K562 (cell line): ENCODE measurements at regions not wholly inside any gene's neighbourhood (a gene's known extent, or its start where the extent isn't known, plus 50 kb on each side); places are given as distances from the start of the nearest gene placed in this dataset.

ENCODE experiments used
- CGGBP1 ChIP-seq: fragments of 250-450 bp; sonication (Bioruptor Pico); IDR thresholded peaks from 2 replicates; pipeline ENCODE4 v1.9.0; 2021; ENCODE audit warnings: mild to moderate bottlenecking
- FOXP4 ChIP-seq: sonication (generic); formaldehyde crosslinking; IDR thresholded peaks from 2 replicates; pipeline ENCODE4 v1.8.0; 2022; ENCODE audit warnings: mild to moderate bottlenecking, missing genetic modification reagents, borderline replicate concordance
- HNRNPLL ChIP-seq: fragments of 200-400 bp; formaldehyde crosslinking; IDR thresholded peaks from 2 replicates; pipeline ENCODE4 v1.6.1; 2017; ENCODE audit warnings: low read length, low read depth, mild to moderate bottlenecking; ENCODE audit not compliant: poor library complexity, severe bottlenecking
- JUND ChIP-seq, 2 experiments: IDR thresholded peaks; 2 replicates in 1 of 2; 3 replicates in 1 of 2; pipeline ENCODE4 v1.6.1; 2011; ENCODE audit warnings: borderline replicate concordance in 2 of 2, low read depth in 2 of 2, low read length in 2 of 2, improper control_type of control experiment in 1 of 2, missing biosample characterization in 1 of 2, missing genetic modification characterization in 1 of 2, missing genetic modification reagents in 1 of 2
- POLR2A ChIP-seq: fragments of 450-650 bp; conservative IDR thresholded peaks from 2 replicates; pipeline ENCODE4 v1.6.1; 2016
- SP2 ChIP-seq: IDR thresholded peaks from 2 replicates; pipeline ENCODE4 v1.6.1; 2011; ENCODE audit warnings: mild to moderate bottlenecking, low read depth, low read length, moderate library complexity; ENCODE audit not compliant: poor library complexity, severe bottlenecking; ENCODE audit errors: extremely low read depth
- TCF7L2 ChIP-seq: fragments of 150-350 bp; IDR thresholded peaks from 2 replicates; pipeline ENCODE4 v1.6.1; 2016; ENCODE audit warnings: low read depth, mild to moderate bottlenecking, low read length, moderate library complexity
- USF2 ChIP-seq: sonication (generic); formaldehyde crosslinking; IDR thresholded peaks from 2 replicates; pipeline ENCODE4 v1.5.0; 2020; ENCODE audit warnings: missing genetic modification reagents
- ZNF143 ChIP-seq: sonication (generic); formaldehyde crosslinking; IDR thresholded peaks from 2 replicates; pipeline ENCODE4 v1.9.0; 2022; ENCODE audit warnings: mild to moderate bottlenecking, missing genetic modification reagents
- TF ChIP-seq, protein P1 (sequence below), 3 experiments: IDR thresholded peaks in 2 of 3; conservative IDR thresholded peaks in 1 of 3; 2 replicates each; pipeline ENCODE4 v1.5.1; 2011 to 2012; ENCODE audit warnings: low read length in 3 of 3, mild to moderate bottlenecking in 3 of 3, control low read depth in 2 of 3, improper control_type of control experiment in 1 of 3, inconsistent platforms in 1 of 3, low read depth in 1 of 3, mixed read lengths in 1 of 3, moderate library complexity in 1 of 3; ENCODE audit not compliant: insufficient read depth in 2 of 3

DNA sequence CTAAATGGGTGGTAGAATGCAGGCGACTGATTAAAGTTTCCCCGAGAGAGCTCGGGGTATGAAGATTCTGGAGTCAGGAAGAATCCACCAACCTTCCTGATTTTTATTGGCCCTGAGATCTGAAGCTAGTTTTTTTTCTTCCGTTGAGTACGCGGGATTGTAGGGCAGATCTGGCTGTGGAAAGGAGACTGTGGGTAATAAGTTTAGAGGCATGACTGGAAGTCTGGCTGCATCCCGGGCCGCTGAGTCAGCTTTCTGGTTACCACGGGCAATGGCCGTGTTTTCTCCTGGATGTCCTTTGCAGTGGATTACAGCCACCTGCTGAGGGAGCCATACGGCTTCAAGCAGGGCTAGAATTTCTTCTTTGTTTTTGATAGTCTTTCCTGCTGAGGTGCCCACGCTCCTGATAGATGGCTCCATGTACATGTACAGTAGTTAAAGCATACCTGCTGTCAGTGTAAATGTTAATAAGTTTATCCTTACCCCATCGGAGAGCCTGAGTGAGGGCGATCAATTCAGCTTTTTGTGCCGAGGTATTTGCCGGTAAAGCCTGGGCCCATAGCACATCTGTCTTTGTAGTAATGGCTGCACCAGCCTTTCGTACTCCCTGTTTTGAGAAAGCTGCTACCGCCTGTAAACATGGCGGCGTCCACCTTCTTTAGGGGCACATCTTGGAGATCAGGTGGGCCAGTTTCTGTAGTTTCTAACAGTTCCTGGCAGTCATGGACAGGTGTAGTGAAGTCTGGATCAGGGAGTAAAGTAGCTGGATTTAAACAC is 154.0 kb downstream of the TRIM27 start:
- TF ChIP-seq CGGBP1 (CRISPR knock-in tag) (no peak), JUND (IDR thresholded peaks at IDR 0.05; ENCODE audit: borderline replicate concordance, low read depth, low read length) (peak; percentile 78), JUND (tag; IDR thresholded peaks at IDR 0.05; ENCODE audit: borderline replicate concordance, low read depth, low read length) (peak; percentile 43; the same call in 1 of the 3 replicates), POLR2A (no peak), FOXP4 (CRISPR knock-in tag) (no peak), TCF7L2 (no peak), ZNF143 (CRISPR knock-in tag) (no peak), USF2 (CRISPR knock-in tag) (no peak), HNRNPLL (no peak), SP2 (no peak)
- TF ChIP-seq, protein P1, sequence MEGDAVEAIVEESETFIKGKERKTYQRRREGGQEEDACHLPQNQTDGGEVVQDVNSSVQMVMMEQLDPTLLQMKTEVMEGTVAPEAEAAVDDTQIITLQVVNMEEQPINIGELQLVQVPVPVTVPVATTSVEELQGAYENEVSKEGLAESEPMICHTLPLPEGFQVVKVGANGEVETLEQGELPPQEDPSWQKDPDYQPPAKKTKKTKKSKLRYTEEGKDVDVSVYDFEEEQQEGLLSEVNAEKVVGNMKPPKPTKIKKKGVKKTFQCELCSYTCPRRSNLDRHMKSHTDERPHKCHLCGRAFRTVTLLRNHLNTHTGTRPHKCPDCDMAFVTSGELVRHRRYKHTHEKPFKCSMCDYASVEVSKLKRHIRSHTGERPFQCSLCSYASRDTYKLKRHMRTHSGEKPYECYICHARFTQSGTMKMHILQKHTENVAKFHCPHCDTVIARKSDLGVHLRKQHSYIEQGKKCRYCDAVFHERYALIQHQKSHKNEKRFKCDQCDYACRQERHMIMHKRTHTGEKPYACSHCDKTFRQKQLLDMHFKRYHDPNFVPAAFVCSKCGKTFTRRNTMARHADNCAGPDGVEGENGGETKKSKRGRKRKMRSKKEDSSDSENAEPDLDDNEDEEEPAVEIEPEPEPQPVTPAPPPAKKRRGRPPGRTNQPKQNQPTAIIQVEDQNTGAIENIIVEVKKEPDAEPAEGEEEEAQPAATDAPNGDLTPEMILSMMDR (IDR thresholded peaks at IDR 0.05 in 2 of 3, conservative IDR thresholded peaks at IDR 0.05 in 1 of 3; ENCODE audit: insufficient read depth in 2 of 3, low read depth in 1 of 3, low read length in 3 of 3): peak; percentile 72 to 80 (median 78)
